GM19397 (cell line): ENCODE measurements at regions not wholly inside any gene's neighbourhood (a gene's known extent, or its start where the extent isn't known, plus 50 kb on each side); places are given as distances from the start of the nearest gene placed in this dataset.

ENCODE experiments used
- ATAC-seq: cut with Tn5 transposase; IDR thresholded peaks from one replicate; pipeline ENCODE4 v1.9.1; 2021; ENCODE audit warnings: mild to moderate bottlenecking, moderate library complexity; ENCODE audit not compliant: unreplicated experiment

- no peak for ATAC-seq
Observed at GRCh38 chr14:98947911-98948595, 323.9 kb downstream of the BCL11B start.

DNA sequence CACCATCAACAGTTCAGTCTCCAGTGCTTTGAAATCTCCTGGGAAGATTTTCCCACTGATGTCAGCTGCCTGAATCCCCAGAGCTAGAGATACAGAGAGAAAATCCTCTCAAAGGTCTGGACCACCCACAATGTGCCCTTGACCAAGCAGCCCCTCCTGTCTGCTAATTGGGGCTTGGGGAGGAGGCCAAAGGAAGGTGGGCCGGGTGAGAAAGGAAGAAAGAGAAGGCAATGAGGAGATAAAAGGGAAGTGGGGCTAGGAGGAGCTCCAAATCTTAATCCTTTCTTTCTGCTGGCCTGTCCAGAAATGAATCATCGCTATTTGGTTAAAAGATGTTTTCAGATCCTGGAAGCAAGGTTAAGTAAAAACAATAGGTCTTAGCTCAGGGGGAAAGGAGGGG is 322.9 kb downstream of the BCL11B start:
- ATAC-seq = no peak

GRCh38 chr14:98949481-98950135 is 322.4 kb downstream of the BCL11B start:
- no peak for ATAC-seq

GRCh38 chr14:98950353-98950895 is 321.6 kb downstream of the BCL11B start:
- no peak for ATAC-seq

GRCh38 chr14:98951031-98951430 is 321.0 kb downstream of the BCL11B start:
- no peak for ATAC-seq

GRCh38 chr14:98951521-98952152 is 320.4 kb downstream of the BCL11B start:
- no peak for ATAC-seq

DNA sequence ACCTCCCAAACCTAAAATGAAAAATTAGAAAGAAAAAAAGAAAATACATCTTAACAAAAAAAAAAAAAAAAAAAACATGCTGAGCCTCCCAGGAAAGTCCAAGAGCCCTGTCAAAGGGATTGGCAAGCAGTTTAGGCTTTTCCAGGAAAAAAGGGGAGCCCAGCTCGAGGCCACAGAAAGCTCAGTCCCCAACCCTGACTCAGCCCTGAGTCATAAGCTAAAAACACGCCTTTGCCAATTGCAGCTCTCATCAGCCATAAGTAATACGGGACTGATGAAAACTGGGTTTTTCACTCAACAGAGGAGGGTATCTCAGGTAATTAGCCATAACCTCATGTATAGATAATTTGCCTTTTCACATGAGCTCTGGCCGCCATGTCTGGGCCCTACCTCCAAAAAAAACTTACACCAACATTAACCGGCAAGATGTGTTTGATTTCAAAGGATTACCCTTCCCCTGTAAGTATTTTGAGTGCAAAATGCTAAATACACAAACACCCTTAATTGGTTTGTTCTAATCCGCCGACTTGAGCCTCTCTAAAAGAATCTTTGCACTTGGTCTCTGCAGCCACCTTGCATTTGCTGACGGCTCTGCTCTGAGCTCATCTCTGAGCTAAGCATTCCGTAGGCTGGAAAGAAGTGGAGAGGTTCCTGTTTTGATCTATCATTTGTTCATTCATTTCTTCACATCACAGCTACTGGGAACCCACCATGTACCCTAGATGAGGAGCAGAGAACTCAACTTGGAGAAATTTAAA is 319.2 kb downstream of the BCL11B start:
- no peak for ATAC-seq

- ATAC-seq = no peak
Observed at GRCh38 chr14:98953551-98954348, 318.2 kb downstream of the BCL11B start.

GRCh38 chr14:98954349-98955000 is 317.5 kb downstream of the BCL11B start:
- ATAC-seq = no peak

- no peak for ATAC-seq
Observed at GRCh38 chr14:98955036-98955740, 316.8 kb downstream of the BCL11B start.

DNA sequence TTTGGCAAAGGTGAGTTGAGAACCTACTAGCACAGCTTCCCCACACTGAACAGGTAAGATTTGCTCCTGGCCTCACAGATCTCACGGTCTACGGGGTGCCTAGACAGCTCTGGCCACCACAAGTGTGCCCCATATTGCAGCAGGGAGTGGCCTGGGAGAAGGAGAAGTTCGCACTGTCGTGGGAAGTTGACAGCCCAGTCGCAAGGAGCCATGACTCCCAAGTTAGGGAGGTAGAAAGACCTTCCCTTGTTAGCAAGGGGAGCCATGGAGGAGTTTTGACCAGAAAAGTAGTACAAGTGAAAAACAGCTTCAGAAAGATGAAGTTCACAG is 316.3 kb downstream of the BCL11B start:
- ATAC-seq = no peak

GRCh38 chr14:98956181-98956580 is 315.8 kb downstream of the BCL11B start:
- ATAC-seq = no peak

DNA sequence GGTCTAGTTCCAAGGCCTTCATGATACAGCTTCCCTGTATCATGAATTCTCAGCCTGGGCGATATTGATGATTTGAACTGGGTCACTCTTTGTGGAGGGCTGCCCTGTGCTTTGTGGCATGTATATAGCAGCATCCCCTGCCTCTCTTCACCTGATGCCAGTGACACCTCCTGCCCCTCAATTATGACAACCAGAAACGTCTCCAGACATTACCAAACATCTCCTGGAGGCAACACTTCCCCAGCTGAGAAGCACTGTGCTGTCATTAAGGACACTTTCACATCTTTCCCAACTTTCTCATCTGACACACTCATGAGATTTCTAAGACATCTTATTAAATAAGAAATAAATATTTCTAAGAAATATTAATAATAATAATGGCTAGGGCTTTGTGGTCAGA is 315.3 kb downstream of the BCL11B start:
- no peak for ATAC-seq

GRCh38 chr14:98957211-98958047 is 314.6 kb downstream of the BCL11B start:
- no peak for ATAC-seq

GRCh38 chr14:98958048-98958631 is 313.9 kb downstream of the BCL11B start:
- no peak for ATAC-seq

DNA sequence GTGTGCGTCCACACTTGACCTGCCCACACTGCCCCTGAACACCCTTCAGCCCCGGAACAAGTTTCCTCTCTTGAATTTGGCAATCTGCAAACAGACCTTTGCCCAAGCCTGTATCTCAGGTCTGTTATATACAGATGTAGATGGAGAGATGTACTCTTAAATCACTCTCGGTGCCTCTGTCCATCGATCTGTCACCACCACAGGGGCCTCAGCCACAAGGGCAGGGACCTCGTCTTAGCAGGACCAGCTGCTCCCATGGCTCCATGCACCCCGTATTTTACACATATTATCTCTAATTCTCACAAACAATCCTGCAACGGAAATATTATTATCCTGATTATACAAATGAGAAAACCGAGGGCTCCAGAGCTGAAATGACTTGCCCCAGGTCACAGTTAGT is 313.4 kb downstream of the BCL11B start:
- no peak for ATAC-seq

DNA sequence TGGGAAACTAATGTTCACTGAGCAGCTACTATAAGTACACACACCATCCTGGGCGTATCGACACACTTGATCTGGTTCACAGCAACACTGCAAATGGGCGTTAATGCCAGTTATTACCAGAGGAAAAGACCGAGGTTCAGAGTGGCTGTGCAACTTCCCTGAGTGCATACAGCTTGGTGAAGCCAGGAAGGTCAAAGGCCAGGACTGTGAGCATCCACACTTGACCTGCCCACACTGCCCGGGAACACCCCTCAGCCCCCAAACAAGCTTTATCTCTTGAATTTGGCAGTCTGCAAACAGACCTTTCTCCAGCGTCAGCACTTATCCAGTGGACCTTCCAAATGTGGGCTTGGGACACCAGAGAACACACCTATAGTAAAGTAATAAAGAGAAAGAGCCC is 312.6 kb downstream of the BCL11B start:
- no peak for ATAC-seq

GRCh38 chr14:98959958-98960616 is 311.9 kb downstream of the BCL11B start:
- ATAC-seq = no peak
